HG03097 (cell line): ENCODE measurements at regions not wholly inside any gene's neighbourhood (a gene's known extent, or its start where the extent isn't known, plus 50 kb on each side); places are given as distances from the start of the nearest gene placed in this dataset.

ENCODE experiments used
- ATAC-seq: cut with Tn5 transposase; IDR thresholded peaks from one replicate; pipeline ENCODE4 v1.9.1; 2021; ENCODE audit not compliant: unreplicated experiment, low FRiP score

DNA sequence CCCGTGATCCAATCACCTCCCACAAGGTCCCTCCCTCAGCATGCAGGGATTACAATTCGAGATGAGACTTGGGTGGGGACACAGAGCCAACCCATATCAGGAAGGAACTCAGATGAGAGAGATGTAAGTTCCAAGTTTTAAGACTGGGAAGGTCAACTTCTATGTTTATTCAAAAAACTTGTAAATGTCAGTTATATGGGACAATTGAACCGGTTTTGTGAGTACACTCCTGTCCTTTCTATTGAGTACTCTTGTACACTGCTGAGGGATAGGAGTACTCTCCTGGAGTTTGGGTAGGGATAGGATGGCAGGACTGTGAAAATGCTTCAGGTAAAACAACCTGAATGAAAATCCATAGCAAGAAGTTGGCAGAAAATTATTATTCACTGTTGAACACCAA, 239.1 kb downstream of the ZNF674 start:
- no peak for ATAC-seq

DNA sequence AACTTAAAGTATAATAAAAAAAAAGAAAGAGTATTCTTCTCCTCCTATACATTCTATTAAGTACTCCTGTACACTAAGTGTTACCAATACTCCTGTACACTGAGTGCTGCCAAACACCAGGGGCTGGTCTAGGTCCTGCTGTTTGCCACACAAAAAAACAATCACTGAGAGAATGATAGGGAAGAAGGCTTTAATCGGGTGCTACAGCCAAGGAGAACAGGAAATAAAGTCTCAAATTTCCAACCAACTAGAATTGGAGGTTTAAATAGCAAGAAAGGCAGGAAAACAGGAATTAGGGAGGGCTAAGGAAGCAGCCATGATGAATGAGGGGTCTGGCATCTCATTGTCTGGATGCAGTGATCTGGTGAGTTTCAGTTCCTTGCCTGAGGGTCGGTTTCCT, 239.8 kb downstream of the ZNF674 start:
- ATAC-seq = no peak

GRCh38 chrX:46301903-46302302, 243.3 kb downstream of the ZNF674 start:
- no peak for ATAC-seq

DNA sequence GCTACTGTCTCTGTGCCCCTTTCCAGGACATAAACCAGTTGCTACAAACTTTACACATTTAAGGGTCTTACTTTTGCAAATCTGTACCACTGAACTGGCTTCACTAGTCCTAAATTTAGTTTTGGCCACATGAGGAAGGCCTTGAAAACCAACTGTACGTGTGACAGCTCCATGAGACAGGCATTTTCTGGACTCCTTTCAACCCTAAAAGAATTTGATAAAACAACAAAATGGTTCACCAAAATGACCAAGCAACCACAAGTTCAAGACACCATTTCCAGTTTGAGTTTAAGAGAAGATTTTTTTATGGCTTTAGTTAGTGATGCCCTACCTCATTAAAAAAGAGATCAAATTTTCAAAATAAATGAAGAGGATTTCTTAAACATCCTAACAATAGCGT, 246.4 kb downstream of the ZNF674 start:
- ATAC-seq = no peak

DNA sequence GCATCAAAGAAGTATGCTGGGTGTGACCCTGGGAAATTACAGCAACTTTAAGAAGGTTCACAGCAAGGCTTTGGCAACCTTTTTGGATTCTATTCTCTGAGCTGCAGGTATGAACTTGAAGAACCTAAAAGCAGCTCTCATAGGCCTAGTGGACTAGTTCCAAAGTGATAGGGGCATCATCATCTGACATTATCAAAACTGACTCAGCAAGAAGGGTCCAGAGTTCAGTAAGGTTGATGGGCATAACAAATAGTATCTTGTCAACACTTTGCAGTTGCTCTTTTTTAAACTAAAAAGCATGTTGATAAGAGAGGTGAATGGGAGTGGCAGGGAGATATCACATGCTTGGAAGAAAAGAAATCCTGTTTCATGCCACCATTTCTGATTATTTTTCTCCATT, 249.3 kb downstream of the ZNF674 start:
- ATAC-seq = no peak

GRCh38 chrX:46294234-46294633, 251.0 kb downstream of the ZNF674 start:
- ATAC-seq = no peak

- peak; percentile 57 for ATAC-seq
Observed at GRCh38 chrX:46279925-46280313, 265.3 kb downstream of the ZNF674 start.

DNA sequence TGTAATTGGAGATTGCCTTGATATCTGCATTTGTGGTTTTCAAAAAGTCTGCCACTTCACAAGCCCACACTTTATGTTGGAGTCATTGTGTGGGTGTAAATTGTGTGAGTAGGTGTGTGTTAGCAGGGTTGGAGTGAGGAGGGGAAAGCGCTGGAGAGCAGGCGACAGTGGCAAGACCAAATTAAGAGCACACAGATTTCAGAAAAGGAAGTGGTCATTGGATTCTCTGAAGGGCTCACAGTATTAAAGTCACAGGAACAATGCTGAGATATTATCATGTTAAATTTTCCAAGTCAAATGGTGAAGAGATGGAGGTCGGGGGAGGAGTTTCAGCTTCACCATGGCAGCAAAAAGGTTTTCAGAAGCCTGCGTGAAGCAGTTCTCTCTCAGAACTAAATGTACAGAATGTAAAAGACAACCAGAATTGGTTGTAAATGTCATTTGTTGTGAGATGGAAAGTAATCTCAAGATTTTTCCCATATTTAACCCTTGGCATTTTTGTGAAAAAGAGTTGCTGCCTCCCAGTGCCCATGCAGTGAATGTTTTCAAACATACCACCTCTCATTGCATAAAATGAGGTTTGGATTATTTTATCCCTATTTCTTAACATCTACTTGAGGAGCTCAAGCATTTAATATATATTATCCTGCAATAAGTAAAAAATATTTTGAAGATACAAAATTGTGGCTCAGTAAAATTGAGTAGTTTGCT, 265.9 kb downstream of the ZNF674 start:
- no peak for ATAC-seq

GRCh38 chrX:46278572-46278971, 266.6 kb downstream of the ZNF674 start:
- no peak for ATAC-seq

- ATAC-seq = no peak
Observed at GRCh38 chrX:46268412-46268811, 276.8 kb downstream of the ZNF674 start.

GRCh38 chrX:46263494-46263893, 281.7 kb downstream of the ZNF674 start:
- ATAC-seq = no peak

DNA sequence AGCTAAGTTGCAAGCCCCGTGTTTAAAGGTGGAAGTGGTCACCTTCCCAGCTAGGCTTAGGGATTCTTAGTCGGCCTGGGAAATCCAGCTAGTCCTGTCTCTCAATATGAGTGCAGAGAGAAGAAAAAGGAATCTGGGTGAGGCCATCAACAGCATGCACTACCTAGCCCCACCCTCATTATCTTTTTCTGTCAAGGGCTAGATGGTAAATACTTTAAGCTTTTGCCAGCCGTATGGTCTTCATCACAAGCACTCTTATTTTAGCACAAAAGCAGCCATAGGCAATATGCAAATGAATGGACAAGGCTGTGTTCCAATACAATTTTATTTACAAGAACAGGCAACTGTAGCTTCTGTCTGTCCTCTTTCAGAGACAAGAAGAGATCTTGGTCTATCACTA, 282.9 kb downstream of the ZNF674 start:
- ATAC-seq = no peak

DNA sequence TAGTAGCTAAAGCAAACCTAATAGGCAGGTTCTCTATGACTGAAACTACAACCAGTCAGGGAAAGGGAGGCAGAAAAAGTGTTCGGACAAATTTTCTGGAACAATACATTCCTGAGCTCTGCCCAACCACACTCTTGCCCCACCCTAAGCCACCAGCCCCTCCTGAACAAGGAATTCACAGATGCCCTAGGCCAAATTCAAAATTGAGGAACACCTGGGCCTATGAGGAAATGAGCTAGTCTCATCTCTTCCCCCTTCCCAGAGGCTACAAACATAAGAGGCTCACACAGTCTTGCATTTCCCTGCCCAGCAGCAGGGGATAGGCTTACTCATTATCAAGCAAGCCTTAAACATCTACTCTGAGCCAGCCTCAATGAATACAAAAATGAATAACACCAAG, 284.7 kb downstream of the ZNF674 start:
- ATAC-seq = no peak

DNA sequence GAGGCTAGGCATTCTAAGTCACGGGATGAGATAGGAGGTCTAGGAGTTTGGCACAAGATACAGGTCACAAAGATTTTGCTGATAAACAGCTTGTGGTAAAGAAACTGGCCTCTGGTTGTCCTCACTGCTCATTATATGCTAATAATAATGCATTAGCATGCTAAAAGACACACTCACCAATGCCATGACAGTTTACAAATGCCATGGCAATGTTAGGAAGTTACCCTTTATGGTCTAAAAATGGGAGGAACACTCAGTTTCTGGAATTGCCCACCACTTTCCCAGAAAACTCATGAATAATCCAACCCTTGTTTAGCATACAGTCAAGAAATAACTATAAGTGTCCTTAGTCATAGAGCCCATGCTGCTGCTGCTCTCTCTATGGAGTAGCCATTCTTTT, 286.9 kb downstream of the ZNF674 start:
- no peak for ATAC-seq

- no peak for ATAC-seq
Observed at GRCh38 chrX:46257451-46257879, 287.8 kb downstream of the ZNF674 start.

DNA sequence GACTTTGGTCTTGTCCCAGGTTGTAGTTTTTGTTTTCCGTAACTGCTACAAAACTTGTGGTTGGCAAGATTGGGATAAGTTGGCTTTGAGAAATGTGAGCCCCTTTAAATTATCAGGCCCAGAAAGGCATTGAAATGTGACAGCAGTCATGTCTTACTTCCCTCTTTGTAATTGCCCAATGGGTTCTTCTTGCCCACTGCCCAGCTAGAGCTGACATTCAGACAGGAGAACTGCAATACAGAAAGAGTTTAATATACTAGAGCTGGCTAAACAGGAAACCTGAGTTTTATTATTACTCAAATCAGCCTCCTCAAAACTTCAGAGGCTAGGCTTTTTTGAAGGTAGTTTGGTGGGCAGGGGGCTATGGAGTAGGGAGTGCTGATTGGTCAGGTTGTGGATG, 288.3 kb downstream of the ZNF674 start:
- ATAC-seq = no peak

GRCh38 chrX:46255046-46255445, 290.2 kb downstream of the ZNF674 start:
- ATAC-seq = no peak

DNA sequence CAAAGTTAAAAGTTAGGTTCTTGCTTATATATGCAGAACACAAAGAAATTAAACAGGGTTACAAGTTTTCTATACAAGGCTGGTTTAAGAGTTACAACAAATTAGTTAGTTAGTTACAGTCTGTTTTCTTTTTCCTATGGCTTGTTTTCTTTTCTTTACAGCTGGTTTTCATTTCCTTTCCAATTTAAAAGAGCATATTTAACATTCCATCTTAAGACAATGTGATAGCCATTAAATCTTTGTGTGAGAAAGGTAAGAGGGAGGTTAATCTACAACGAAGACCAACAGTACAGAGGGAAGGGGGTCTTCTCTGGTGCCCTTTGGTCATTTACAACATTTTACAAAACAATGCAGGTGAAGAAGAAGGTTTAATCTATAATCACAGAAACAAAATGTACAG, 290.6 kb downstream of the ZNF674 start:
- no peak for ATAC-seq

DNA sequence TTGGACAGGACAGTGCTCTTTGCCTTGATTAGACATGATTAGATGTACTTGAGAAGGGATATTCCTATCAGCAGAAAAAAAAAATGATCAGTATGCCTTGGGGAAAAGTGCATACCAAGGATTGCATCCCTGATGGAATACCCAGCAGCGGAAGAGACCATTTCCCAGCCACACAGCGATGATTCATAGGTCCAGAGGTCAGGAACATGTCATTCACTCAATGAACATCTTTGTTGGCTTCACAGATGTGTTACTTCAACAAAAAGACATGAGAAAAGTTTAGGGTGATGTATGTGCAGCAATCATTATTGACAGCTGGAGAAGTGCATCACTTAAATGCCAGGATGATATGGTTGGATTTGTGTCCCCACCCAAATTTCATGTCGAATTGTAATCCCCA, 293.5 kb downstream of the ZNF674 start:
- ATAC-seq = no peak

- ATAC-seq = no peak
Observed at GRCh38 chrX:46250151-46250550, 295.1 kb downstream of the ZNF674 start.

- ATAC-seq = no peak
Observed at GRCh38 chrX:46247456-46247855, 297.8 kb downstream of the ZNF674 start.

DNA sequence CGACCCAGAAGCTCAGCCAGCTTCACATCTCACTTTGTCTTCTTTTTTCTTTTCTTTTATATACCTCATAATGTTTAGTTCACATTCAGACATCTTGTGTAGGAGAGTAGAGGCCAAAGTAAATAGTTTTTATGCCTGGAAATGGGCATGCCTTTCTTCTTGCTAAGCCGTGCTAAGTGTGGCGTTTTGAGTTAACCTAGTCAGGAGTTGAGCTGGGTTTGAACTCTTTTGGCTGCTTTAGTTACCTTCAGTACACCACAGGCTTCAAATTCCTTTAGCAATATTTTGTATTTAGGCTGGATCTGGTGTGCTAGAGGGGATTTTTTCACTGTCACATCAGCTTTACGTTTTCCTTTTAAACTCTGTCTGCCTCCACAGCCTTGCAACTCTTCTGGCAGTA, 300.8 kb downstream of the ZNF674 start:
- ATAC-seq = no peak

GRCh38 chrX:46236411-46236810, 308.8 kb downstream of the ZNF674 start:
- ATAC-seq = no peak
